Tibial artery (tissue), 4 donors: ENCODE measurements at regions not wholly inside any gene's neighbourhood (a gene's known extent, or its start where the extent isn't known, plus 50 kb on each side); places are given as distances from the start of the nearest gene placed in this dataset.
"Not testable (repeated sequence)": the region's sequence is repeated elsewhere in the genome, so short reads cannot be mapped to it uniquely, and the experiment has no call there.

Experiments
- DNase-seq, 2 donors: peaks; one replicate each; pipeline ENCODE4 v3.0.0-alpha.2; 2019
- H3K27ac ChIP-seq, 2 donors: fragments of 200-600 bp; sonication (generic) in 1 of 2; 1 replicate in 1 of 2; 2 replicates in 1 of 2; pipeline ENCODE4 v1.5.1; 2018 to 2019; ENCODE audit warnings: mild to moderate bottlenecking in 1 of 2
- H3K27me3 ChIP-seq, 2 donors: fragments of 200-600 bp; sonication (generic) in 1 of 2; one replicate each; pipeline versions ENCODE4 v1.5.1 to v1.6.0; 2016 to 2019
- H3K36me3 ChIP-seq, 3 donors: fragments of 200-600 bp; sonication (generic) in 2 of 3; one replicate each; pipeline ENCODE4 v1.5.1; 2016 to 2019; ENCODE audit warnings: mild to moderate bottlenecking in 2 of 3
- H3K4me1 ChIP-seq, 4 donors: fragments of 200-600 bp; sonication (generic) in 2 of 4; 1 replicate in 3 of 4; 2 replicates in 1 of 4; pipeline ENCODE4 v1.5.1; 2016 to 2019
- H3K4me3 ChIP-seq, 2 donors: fragments of 200-600 bp; sonication (generic) in 1 of 2; 1 replicate in 1 of 2; 2 replicates in 1 of 2; pipeline ENCODE4 v1.5.1; 2018 to 2019; ENCODE audit warnings: mild to moderate bottlenecking in 2 of 2
- H3K9me3 ChIP-seq, 3 donors: fragments of 200-600 bp; sonication (generic) in 1 of 3; one replicate each; pipeline ENCODE4 v1.5.1; 2016 to 2019
- intact Hi-C: fragments of 100-400 bp; cut with DNase I; formaldehyde crosslinking; loops from one replicate; pipeline ENCODE4 v1.15.0; 2023; ENCODE audit warnings: low total_unique reads
- TF ChIP-seq, protein P1 (sequence below), 2 experiments: fragments of 200-600 bp in 1 of 2; fragments of 450-650 bp in 1 of 2; IDR thresholded peaks; one replicate each; pipeline ENCODE4 v1.5.1; 2017 to 2019; ENCODE audit warnings: antibody characterized with exemption in 2 of 2, mild to moderate bottlenecking in 1 of 2, moderate library complexity in 1 of 2

DNA sequence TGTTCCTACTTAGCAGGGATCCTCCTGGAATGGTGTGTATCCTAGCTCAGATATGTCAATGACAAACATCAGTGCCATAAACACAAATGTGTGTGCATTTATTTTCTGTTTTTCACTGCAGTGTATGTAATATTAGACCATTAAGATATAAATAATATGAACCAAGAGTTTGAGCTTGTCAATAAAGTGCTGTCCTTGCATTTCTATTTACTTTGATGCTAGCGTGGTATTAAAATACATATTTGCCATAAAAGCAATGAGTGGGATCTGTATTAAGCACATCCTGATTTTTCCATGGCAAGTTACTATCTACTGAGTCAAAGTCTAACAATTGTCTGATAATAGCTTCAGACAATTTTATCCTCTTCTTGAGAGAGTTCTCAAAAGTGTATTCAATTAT is 157.6 kb downstream of the DIRAS2 start:
- DNase-seq, result no peak
- Histone ChIP-seq H3K27ac (no peak overlapping the region), H3K4me3 (no peak overlapping the region), H3K27me3 (no peaks in the 10 kb centered on the region), H3K36me3 (no peaks in the 10 kb centered on the region), H3K9me3 (peaks cover 0 to 6% (median 0%) of the 10 kb centered on the region in 3 donors), H3K4me1 (no peaks in the 10 kb centered on the region)
- intact Hi-C loops, result no loop called here
- TF ChIP-seq, protein P1, sequence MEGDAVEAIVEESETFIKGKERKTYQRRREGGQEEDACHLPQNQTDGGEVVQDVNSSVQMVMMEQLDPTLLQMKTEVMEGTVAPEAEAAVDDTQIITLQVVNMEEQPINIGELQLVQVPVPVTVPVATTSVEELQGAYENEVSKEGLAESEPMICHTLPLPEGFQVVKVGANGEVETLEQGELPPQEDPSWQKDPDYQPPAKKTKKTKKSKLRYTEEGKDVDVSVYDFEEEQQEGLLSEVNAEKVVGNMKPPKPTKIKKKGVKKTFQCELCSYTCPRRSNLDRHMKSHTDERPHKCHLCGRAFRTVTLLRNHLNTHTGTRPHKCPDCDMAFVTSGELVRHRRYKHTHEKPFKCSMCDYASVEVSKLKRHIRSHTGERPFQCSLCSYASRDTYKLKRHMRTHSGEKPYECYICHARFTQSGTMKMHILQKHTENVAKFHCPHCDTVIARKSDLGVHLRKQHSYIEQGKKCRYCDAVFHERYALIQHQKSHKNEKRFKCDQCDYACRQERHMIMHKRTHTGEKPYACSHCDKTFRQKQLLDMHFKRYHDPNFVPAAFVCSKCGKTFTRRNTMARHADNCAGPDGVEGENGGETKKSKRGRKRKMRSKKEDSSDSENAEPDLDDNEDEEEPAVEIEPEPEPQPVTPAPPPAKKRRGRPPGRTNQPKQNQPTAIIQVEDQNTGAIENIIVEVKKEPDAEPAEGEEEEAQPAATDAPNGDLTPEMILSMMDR (IDR thresholded peaks at IDR 0.05), result no peak

GRCh38 chr9:90489066-90489465 is 153.6 kb downstream of the DIRAS2 start:
- H3K4me1 ChIP-seq, result no peaks in the 10 kb centered on the region
- H3K27ac ChIP-seq, result no peak overlapping the region
- TF ChIP-seq, protein P1 (IDR thresholded peaks at IDR 0.05), result no peak
- H3K36me3 ChIP-seq, result no peaks in the 10 kb centered on the region
- no peaks in the 10 kb centered on the region for H3K27me3 ChIP-seq
- peaks cover 0 to 6% (median 0%) of the 10 kb centered on the region in 3 donors for H3K9me3 ChIP-seq
- no peak overlapping the region for H3K4me3 ChIP-seq
- DNase-seq, result no peak
- intact Hi-C loops, result no loop called here

GRCh38 chr9:90499761-90500160 is 142.9 kb downstream of the DIRAS2 start:
- no peak for DNase-seq
- Histone ChIP-seq H3K9me3 (no peaks in the 10 kb centered on the region), H3K4me1 (no peaks in the 10 kb centered on the region), H3K4me3 (no peak overlapping the region), H3K27me3 (no peaks in the 10 kb centered on the region), H3K36me3 (no peaks in the 10 kb centered on the region), H3K27ac (no peak overlapping the region)
- intact Hi-C loops, result no loop called here
- TF ChIP-seq, protein P1 (IDR thresholded peaks at IDR 0.05), result no peak

DNA sequence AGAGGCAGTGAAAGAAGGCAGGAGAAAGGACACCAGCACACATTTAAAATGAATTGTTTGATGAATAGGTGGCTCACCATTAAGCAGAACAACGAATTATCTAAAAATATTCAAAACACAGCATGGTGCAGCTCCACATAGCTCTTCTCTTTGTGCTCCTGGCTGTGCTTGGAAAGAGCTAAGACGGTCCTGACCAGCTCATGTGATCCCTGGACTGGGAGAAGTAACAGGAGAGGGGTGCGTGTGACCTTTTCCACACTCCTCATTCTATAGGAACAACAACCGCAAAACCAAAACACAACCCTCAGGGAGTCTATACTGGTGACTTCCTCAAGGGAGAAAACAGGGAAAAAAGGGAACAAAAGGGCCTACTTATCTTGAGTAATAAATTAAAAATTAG is 140.5 kb downstream of the DIRAS2 start:
- Histone ChIP-seq H3K9me3 (no peaks in the 10 kb centered on the region), H3K36me3 (no peaks in the 10 kb centered on the region), H3K4me3 (no peak overlapping the region), H3K4me1 (no peaks in the 10 kb centered on the region), H3K27me3 (no peaks in the 10 kb centered on the region), H3K27ac (no peak overlapping the region)
- DNase-seq, result no peak
- intact Hi-C loops, result no loop called here
- TF ChIP-seq, protein P1 (IDR thresholded peaks at IDR 0.05), result no peak

DNA sequence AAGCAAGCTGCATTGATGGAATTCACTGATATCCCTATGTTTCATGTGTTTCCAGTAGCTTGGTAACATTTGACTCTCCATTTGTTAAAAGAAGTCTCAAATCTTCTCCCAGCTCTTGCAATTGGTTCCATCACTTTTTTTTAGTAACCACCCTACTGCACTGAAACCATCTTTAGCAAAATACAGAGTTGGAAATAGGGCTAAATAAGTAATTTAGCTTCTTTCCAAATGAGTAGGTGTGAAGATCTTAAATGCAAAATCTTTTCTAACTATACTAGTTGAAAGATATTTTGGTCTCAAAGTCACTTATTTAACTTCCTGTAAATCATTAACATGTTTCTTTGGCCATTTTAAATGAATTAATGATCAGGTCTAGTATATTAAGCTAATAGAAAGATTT is 138.1 kb downstream of the DIRAS2 start:
- Histone ChIP-seq H3K4me1 (no peaks in the 10 kb centered on the region), H3K36me3 (no peaks in the 10 kb centered on the region), H3K9me3 (no peaks in the 10 kb centered on the region), H3K27ac (no peak overlapping the region), H3K27me3 (no peaks in the 10 kb centered on the region), H3K4me3 (no peak overlapping the region)
- intact Hi-C loops, result no loop called here
- TF ChIP-seq, protein P1 (IDR thresholded peaks at IDR 0.05), result no peak
- DNase-seq, result no peak

DNA sequence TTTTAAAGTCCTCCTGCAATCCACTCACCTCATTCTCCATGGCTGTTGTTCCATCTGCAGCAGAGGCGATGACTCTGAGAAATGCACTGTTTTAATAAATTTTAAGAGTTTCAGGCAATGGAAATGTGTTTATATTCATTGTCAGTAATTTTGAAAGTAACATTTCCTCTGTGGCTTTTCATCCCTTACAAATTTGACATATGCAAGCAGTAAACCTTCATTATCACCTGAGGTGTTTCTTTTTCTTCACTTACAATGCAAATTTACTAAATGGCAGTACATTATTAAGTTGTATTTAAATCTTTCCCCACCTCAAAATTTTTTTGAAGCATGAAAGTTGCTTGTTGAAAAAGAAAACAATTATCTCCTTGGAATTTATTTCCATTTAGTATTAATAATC is 136.9 kb downstream of the DIRAS2 start:
- Histone ChIP-seq H3K4me1 (no peaks in the 10 kb centered on the region), H3K27me3 (no peaks in the 10 kb centered on the region), H3K4me3 (no peak overlapping the region), H3K36me3 (no peaks in the 10 kb centered on the region), H3K9me3 (no peaks in the 10 kb centered on the region), H3K27ac (no peak overlapping the region)
- TF ChIP-seq, protein P1 (IDR thresholded peaks at IDR 0.05), result no peak
- intact Hi-C loops, result no loop called here
- no peak for DNase-seq

DNA sequence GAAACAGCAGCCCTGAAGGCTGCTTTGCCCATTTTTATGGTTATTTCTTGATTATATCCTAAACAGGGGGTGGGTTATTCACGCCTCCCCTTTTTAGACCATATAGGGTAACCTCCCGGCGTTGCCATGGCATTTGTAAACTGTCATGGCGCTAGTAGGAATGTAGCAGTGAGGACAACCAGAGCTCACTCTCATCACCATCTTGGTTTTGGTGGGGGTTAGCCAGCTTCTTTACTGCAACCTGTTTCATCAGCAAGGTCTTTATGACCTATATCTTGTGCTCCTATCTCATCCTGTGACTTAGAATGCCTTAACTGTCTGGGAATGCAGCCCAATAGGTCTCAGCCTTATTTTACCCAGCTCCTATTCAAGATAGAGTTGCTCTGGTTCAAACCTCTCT is 136.2 kb downstream of the DIRAS2 start:
- H3K27ac ChIP-seq, H3K4me1 ChIP-seq, DNase-seq, intact Hi-C loops, H3K27me3 ChIP-seq, H3K36me3 ChIP-seq, H3K9me3 ChIP-seq, H3K4me3 ChIP-seq: not testable (repeated sequence)
